Left kidney (tissue), 1 donor: ENCODE measurements at regions not wholly inside any gene's neighbourhood (a gene's known extent, or its start where the extent isn't known, plus 50 kb on each side); places are given as distances from the start of the nearest gene placed in this dataset.

Experiments
- DNase-seq: peaks from one replicate; pipeline ENCODE4 v3.0.0-alpha.2; 2013

DNA sequence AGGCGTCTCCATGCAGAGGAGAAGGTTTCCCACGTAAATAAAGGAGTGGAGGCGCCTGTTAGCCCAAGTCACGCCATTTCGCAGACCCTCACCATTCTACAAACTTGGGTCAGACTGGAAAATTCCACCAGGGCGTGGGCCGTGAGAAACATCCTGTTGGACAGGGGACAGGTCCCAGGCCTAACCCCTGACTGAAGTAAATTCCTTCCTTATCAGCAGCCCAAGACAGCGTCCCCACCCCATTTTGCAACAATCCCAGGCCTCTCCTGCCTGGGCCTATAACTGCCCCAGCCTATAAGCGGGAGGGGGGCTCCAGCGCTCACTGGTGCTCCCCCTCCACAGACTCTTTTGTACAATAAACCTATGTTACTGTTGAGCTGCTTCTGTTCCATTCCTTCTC is 57.3 kb upstream of the CBLN2 start:
- DNase-seq = no peak
